ENCODE measurements at regions not wholly inside any gene's neighbourhood (a gene's known extent, or its start where the extent isn't known, plus 50 kb on each side); places are given as distances from the start of the nearest gene placed in this dataset.

DNA sequence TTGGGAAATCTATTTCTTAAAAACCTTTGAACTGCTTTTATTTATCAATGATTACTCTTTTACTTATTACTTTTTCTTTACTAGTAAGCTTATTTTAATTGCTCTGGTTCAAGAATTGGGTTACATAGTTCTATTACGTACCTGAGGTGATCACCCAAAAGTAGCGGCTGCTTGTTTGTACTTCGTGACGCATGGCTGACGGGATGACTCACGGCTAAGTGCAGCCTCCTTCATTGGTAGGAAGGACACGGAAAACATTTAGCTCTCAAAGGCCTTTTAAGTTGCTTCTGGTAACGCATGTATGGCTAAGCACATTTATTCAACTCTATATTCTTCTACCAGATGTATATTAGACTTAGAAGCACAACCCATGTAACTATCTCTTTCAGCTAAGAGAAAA, 285.8 kb upstream of the SP4 start:
- H3K9me3 ChIP-seq (ENCODE audit: control insufficient read depth in 2 of 2, low read length in 2 of 2) = no peaks in the 10 kb centered on the region

DNA sequence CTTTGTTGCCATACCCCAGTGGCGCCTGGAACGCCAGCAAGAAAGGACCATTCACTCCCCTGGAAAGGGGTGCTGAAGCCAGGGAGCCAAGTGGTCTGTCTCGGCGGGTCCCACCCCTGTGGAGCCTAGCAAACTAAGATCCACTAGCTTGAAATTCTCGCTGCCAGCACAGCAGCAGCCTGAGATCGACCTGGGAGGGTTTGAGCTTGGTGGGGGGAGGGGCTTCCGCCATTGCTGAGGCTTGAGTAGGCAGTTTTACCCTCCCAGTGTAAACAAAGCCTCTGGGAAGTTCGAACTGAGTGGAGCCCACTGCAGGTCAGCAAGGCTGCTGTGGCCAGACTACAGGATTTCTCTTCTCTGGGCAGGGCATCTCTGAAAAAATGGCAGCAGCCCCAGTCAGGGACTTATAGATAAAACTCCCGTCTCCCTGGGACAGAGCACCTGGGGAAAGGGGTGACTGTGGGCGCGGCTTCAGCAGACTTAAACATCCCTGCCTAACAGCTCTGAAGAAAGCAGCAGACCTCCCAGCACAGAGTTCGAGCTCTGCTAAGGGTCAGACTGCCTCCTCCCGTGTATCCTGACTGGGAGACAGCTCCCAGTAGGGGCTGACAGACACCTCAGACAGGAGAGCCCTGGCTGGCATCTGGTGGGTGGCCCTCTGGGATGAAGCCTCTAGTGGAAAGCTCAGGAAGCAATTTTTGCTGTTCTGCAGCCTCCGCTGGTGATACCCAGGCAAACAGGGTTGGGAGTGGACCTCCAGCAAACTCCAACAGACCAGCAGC, 281.1 kb upstream of the SP4 start:
- Histone ChIP-seq H3K36me3 (ENCODE audit: control insufficient read depth in 2 of 2, insufficient read depth in 2 of 2, low read length in 2 of 2) (no peaks in the 10 kb centered on the region), H3K9me3 (ENCODE audit: control insufficient read depth in 2 of 2, low read length in 2 of 2) (no peaks in the 10 kb centered on the region), H3K4me3 (ENCODE audit: low read length in 2 of 2) (no peak overlapping the region), H3K4me1 (ENCODE audit: control insufficient read depth, insufficient read depth, low read length) (no peaks in the 10 kb centered on the region), H3K27me3 (ENCODE audit: control insufficient read depth in 1 of 2, insufficient read depth in 2 of 2, low read length in 2 of 2) (peaks cover 0 to 4% of the 10 kb centered on the region in 2 donors), H3K27ac (ENCODE audit: low read length) (no peak overlapping the region), H3K9ac (ENCODE audit: low read length in 2 of 2) (no peak overlapping the region)

More for the DNA sequence above, 285.8 kb upstream of the SP4 start:
- H3K9ac ChIP-seq (ENCODE audit: low read length in 2 of 2) = no peak overlapping the region
- H3K36me3 ChIP-seq (ENCODE audit: control insufficient read depth in 2 of 2, insufficient read depth in 2 of 2, low read length in 2 of 2) = no peaks in the 10 kb centered on the region
- peaks cover 0 to 5% of the 10 kb centered on the region in 2 donors for H3K27me3 ChIP-seq (ENCODE audit: control insufficient read depth in 1 of 2, insufficient read depth in 2 of 2, low read length in 2 of 2)
- no peak overlapping the region for H3K27ac ChIP-seq (ENCODE audit: low read length)
- H3K4me3 ChIP-seq (ENCODE audit: low read length in 2 of 2) = no peak overlapping the region
- H3K4me1 ChIP-seq (ENCODE audit: control insufficient read depth, insufficient read depth, low read length) = no peaks in the 10 kb centered on the region

DNA sequence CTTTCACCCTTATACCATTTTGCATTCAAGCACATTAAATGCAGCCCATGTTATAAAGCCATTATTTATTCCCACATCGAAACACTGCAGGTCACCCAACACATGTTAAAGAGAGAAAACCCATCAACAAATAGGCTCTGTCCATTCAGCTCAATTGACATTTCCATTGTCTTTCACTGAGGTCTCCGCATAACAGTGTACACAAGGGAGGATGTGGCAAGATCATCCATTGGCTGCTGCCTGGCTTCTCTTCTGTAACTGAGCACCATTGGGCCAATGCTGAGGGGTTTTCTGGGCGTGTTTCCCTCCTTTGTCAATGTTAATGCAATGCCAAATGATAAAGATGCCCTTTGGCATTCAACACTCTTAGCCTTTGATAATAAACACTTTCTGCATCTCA, 278.1 kb upstream of the SP4 start:
- Histone ChIP-seq H3K9ac (ENCODE audit: low read length in 2 of 2) (no peak overlapping the region), H3K36me3 (ENCODE audit: control insufficient read depth in 2 of 2, insufficient read depth in 2 of 2, low read length in 2 of 2) (no peaks in the 10 kb centered on the region), H3K9me3 (ENCODE audit: control insufficient read depth in 2 of 2, low read length in 2 of 2) (no peaks in the 10 kb centered on the region), H3K4me1 (ENCODE audit: control insufficient read depth, insufficient read depth, low read length) (no peaks in the 10 kb centered on the region), H3K27me3 (ENCODE audit: control insufficient read depth in 1 of 2, insufficient read depth in 2 of 2, low read length in 2 of 2) (peaks cover 0 to 4% of the 10 kb centered on the region in 2 donors), H3K4me3 (ENCODE audit: low read length in 2 of 2) (no peak overlapping the region), H3K27ac (ENCODE audit: low read length) (no peak overlapping the region)

DNA sequence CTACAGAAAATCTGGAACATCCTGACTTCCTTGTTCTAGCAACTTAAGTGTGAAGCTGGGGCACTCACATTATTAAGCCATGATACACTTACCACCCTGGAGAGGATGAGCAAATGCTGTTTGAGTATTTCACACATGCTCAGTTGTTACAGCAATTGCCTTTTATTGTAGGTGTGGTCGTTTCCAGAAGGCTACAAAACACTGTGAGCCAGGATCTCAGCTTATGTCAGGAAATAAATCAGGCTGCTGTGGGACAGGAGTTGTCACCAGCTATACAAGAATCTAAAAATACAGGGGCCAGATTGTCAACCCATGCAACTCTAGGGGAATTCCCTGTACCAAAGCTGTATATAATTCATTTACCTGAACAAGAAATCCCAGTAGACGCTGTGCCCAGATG, 273.3 kb upstream of the SP4 start:
- Histone ChIP-seq H3K4me1 (ENCODE audit: control insufficient read depth, insufficient read depth, low read length) (no peaks in the 10 kb centered on the region), H3K27me3 (ENCODE audit: control insufficient read depth in 1 of 2, insufficient read depth in 2 of 2, low read length in 2 of 2) (peaks cover 0 to 3% of the 10 kb centered on the region in 2 donors), H3K36me3 (ENCODE audit: control insufficient read depth in 2 of 2, insufficient read depth in 2 of 2, low read length in 2 of 2) (no peaks in the 10 kb centered on the region), H3K4me3 (ENCODE audit: low read length in 2 of 2) (no peak overlapping the region), H3K27ac (ENCODE audit: low read length) (no peak overlapping the region), H3K9ac (ENCODE audit: low read length in 2 of 2) (no peak overlapping the region), H3K9me3 (ENCODE audit: control insufficient read depth in 2 of 2, low read length in 2 of 2) (no peaks in the 10 kb centered on the region)

DNA sequence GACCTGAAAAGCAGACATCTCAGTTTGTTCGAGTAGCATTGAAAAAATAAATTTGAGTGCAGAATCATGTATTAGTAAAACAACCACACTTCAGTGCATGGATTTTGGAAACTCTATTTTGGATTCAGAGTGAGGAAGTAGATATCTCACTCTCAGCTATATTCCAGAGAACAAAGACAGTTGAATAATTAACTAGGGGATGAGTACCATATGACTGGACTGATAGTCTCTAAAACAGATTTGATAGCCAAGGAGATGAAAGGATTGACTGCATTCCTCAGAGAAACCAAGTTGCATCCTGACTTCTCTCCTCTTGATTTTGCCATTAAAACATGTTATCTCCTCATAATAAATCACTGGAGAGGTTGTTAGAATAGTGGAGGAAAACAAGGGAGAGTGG, 268.4 kb upstream of the SP4 start:
- H3K9ac ChIP-seq (ENCODE audit: low read length in 2 of 2) = no peak overlapping the region
- H3K9me3 ChIP-seq (ENCODE audit: control insufficient read depth in 2 of 2, low read length in 2 of 2) = no peaks in the 10 kb centered on the region
- no peaks in the 10 kb centered on the region for H3K36me3 ChIP-seq (ENCODE audit: control insufficient read depth in 2 of 2, insufficient read depth in 2 of 2, low read length in 2 of 2)
- H3K27ac ChIP-seq (ENCODE audit: low read length) = no peak overlapping the region
- H3K4me1 ChIP-seq (ENCODE audit: control insufficient read depth, insufficient read depth, low read length) = no peaks in the 10 kb centered on the region
- H3K4me3 ChIP-seq (ENCODE audit: low read length in 2 of 2) = no peak overlapping the region
- H3K27me3 ChIP-seq (ENCODE audit: control insufficient read depth in 1 of 2, insufficient read depth in 2 of 2, low read length in 2 of 2) = no peaks in the 10 kb centered on the region

DNA sequence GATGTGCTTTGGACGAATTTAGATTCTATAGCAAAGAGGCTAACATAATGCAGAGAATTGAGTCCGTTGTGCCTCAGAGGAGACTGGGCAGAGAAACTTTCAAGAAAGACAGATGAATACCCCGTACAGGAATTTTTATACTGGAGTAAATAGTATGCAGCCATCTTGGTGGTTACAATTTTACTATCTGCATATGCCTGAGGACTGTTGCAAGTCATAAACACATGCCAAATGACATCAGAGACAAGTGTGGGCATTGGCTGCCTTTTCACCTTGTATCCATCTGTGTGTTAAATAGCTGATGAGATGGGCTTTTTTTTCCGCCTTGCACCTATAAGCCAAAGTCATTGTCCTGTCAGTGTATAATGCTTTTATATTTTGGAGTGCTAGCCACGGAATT, 267.5 kb upstream of the SP4 start:
- H3K4me1 ChIP-seq (ENCODE audit: control insufficient read depth, insufficient read depth, low read length) = no peaks in the 10 kb centered on the region

DNA sequence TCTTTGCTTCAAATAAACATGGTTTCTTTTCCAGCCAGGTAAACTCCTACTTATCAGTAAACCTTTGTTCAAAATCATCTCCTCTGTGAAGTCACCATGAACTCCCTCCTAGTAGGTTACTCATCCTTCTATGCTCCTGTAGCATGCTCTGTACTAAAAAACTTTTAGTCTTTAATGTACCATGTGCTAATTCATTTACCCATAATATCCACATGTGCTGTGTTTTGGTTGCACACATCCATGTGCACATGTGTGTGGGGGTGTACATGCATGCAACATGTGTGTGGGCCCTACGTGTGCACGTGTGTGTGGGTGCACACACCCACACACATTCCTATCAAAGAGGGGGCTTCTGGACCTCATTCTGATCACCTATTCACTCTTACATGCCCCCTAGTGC, 259.9 kb upstream of the SP4 start:
- Histone ChIP-seq H3K9ac (ENCODE audit: low read length in 2 of 2) (no peak overlapping the region), H3K4me3 (ENCODE audit: low read length in 2 of 2) (no peak overlapping the region), H3K27me3 (ENCODE audit: control insufficient read depth in 1 of 2, insufficient read depth in 2 of 2, low read length in 2 of 2) (peaks cover 8 to 21% of the 10 kb centered on the region in 2 donors), H3K4me1 (ENCODE audit: control insufficient read depth, insufficient read depth, low read length) (no peaks in the 10 kb centered on the region), H3K36me3 (ENCODE audit: control insufficient read depth in 2 of 2, insufficient read depth in 2 of 2, low read length in 2 of 2) (no peaks in the 10 kb centered on the region), H3K9me3 (ENCODE audit: control insufficient read depth in 2 of 2, low read length in 2 of 2) (no peaks in the 10 kb centered on the region), H3K27ac (ENCODE audit: low read length) (no peak overlapping the region)

More for the DNA sequence above, 267.5 kb upstream of the SP4 start:
- H3K9me3 ChIP-seq (ENCODE audit: control insufficient read depth in 2 of 2, low read length in 2 of 2) = no peaks in the 10 kb centered on the region
- no peak overlapping the region for H3K27ac ChIP-seq (ENCODE audit: low read length)
- H3K9ac ChIP-seq (ENCODE audit: low read length in 2 of 2) = no peak overlapping the region
- H3K36me3 ChIP-seq (ENCODE audit: control insufficient read depth in 2 of 2, insufficient read depth in 2 of 2, low read length in 2 of 2) = no peaks in the 10 kb centered on the region
- no peaks in the 10 kb centered on the region for H3K27me3 ChIP-seq (ENCODE audit: control insufficient read depth in 1 of 2, insufficient read depth in 2 of 2, low read length in 2 of 2)
- H3K4me3 ChIP-seq (ENCODE audit: low read length in 2 of 2) = no peak overlapping the region

DNA sequence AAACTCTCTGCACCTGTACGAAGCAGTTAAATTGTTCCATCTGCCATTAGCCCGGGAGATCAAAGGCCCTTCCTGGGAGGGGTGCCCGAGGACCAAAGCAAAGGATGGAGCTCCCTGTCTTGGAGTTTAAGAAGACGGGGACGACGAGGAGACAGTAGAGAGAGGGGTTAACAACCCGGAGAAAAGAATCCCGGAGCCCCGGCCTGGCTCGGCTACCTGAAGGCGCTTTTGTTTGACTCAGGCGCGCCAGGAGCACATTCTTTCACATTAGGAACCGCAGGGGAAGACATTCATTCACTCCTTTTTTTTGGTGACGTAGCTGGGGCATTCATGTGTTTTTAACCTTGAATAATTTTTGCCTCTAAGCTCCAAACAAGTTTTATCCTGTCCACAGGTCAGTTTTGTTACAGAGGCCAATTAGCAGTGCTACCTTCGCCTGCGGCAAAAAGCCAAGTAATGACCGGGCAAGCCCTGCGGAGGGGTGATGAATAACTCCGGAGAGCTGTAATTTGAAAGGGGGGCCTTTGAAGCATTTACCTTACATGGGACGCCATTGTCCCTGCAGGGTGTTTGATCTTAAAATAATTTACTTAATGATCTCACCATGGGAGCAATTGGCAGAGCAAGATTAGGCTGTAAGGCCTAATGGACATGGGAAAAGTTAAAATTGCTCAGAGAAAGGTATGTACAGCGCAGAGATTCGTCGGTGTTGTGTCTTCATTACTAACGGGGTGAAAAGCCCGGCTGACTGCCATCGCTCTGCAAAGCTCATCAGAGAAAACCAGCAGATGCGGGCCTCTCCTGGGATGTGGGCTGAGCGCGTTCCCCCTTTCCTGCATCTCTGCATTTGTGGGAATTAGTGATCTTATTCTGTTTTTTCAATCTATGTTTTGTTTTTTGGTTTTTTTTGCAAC, 258.0 kb upstream of the SP4 start:
- Histone ChIP-seq H3K36me3 (ENCODE audit: control insufficient read depth in 2 of 2, insufficient read depth in 2 of 2, low read length in 2 of 2) (no peaks in the 10 kb centered on the region), H3K27me3 (ENCODE audit: control insufficient read depth in 1 of 2, insufficient read depth in 2 of 2, low read length in 2 of 2) (peaks cover 8 to 21% of the 10 kb centered on the region in 2 donors), H3K4me1 (ENCODE audit: control insufficient read depth, insufficient read depth, low read length) (no peaks in the 10 kb centered on the region), H3K27ac (ENCODE audit: low read length) (no peak overlapping the region), H3K9me3 (ENCODE audit: control insufficient read depth in 2 of 2, low read length in 2 of 2) (no peaks in the 10 kb centered on the region), H3K9ac (ENCODE audit: low read length in 2 of 2) (no peak overlapping the region), H3K4me3 (ENCODE audit: low read length in 2 of 2) (no peak overlapping the region)

DNA sequence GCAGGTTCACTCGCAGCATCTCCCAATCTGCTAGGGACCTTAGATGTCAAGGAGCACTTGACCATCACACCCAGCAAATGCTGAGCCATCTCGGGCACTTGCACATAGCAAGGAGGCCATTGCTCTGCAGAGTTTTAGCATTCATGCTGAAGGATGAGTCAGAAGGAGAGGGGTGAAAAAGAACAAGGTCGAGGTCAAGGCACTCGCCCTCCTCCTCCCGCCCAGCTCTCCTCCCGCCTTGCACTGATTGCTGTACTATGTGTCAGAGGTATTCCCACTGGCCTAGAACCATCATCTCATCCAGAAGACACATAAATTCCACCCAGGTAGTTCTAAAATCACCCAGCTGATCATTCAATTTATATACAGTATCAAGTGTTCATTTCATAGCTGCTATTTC, 255.1 kb upstream of the SP4 start:
- H3K36me3 ChIP-seq (ENCODE audit: control insufficient read depth in 2 of 2, insufficient read depth in 2 of 2, low read length in 2 of 2) = no peaks in the 10 kb centered on the region
- H3K4me1 ChIP-seq (ENCODE audit: control insufficient read depth, insufficient read depth, low read length) = no peaks in the 10 kb centered on the region
- no peak overlapping the region for H3K4me3 ChIP-seq (ENCODE audit: low read length in 2 of 2)
- H3K27me3 ChIP-seq (ENCODE audit: control insufficient read depth in 1 of 2, insufficient read depth in 2 of 2, low read length in 2 of 2) = peaks cover 8 to 24% of the 10 kb centered on the region in 2 donors
- no peak overlapping the region for H3K9ac ChIP-seq (ENCODE audit: low read length in 2 of 2)
- H3K9me3 ChIP-seq (ENCODE audit: control insufficient read depth in 2 of 2, low read length in 2 of 2) = no peaks in the 10 kb centered on the region
- H3K27ac ChIP-seq (ENCODE audit: low read length) = no peak overlapping the region

DNA sequence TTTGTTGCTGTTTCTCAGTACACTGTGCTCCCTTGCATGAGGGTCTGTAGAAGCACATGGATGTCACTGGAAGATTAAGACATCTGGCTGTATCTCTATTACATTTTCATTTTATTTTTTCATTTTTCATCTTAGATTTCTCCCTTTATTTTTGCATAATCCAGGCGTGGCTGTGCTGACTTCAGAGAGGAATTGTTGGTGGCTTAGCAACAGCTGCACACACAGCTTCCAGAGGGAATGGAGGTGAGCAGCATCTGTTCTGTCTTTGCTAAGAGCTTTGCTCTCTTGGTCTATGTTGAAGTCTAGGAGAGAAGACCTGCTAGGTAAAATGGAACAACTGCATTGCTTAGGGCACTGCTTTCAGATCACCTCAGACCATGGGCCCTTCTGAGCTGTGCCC, 254.4 kb upstream of the SP4 start:
- Histone ChIP-seq H3K4me1 (ENCODE audit: control insufficient read depth, insufficient read depth, low read length) (no peaks in the 10 kb centered on the region), H3K4me3 (ENCODE audit: low read length in 2 of 2) (no peak overlapping the region), H3K36me3 (ENCODE audit: control insufficient read depth in 2 of 2, insufficient read depth in 2 of 2, low read length in 2 of 2) (no peaks in the 10 kb centered on the region), H3K9me3 (ENCODE audit: control insufficient read depth in 2 of 2, low read length in 2 of 2) (no peaks in the 10 kb centered on the region), H3K27ac (ENCODE audit: low read length) (no peak overlapping the region), H3K27me3 (ENCODE audit: control insufficient read depth in 1 of 2, insufficient read depth in 2 of 2, low read length in 2 of 2) (peaks cover 8 to 20% of the 10 kb centered on the region in 2 donors), H3K9ac (ENCODE audit: low read length in 2 of 2) (no peak overlapping the region)

DNA sequence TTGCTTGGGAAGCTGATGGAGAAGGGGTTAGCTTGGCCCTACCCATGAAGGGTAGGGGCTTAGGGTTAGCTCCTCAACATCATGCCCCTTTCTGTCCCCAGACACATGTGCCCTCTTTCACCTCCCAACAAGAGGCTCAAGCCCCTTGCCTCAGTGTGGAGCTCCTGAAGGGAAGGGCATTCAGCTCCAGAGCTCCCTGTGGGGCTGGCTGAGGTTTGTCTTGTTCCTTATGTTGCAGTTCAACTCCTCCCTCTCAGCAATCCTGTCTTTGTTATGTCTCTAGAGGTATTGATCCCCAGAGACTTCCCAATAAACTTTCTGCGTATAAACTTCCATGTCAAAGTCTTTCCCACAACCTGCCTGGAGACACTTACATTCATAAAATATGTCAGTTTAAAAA, 252.2 kb upstream of the SP4 start:
- no peaks in the 10 kb centered on the region for H3K9me3 ChIP-seq (ENCODE audit: control insufficient read depth in 2 of 2, low read length in 2 of 2)
- H3K36me3 ChIP-seq (ENCODE audit: control insufficient read depth in 2 of 2, insufficient read depth in 2 of 2, low read length in 2 of 2) = no peaks in the 10 kb centered on the region
- no peak overlapping the region for H3K27ac ChIP-seq (ENCODE audit: low read length)
- no peaks in the 10 kb centered on the region for H3K4me1 ChIP-seq (ENCODE audit: control insufficient read depth, insufficient read depth, low read length)
- no peak overlapping the region for H3K9ac ChIP-seq (ENCODE audit: low read length in 2 of 2)
- H3K4me3 ChIP-seq (ENCODE audit: low read length in 2 of 2) = no peak overlapping the region
- peaks cover 0 to 5% of the 10 kb centered on the region in 2 donors for H3K27me3 ChIP-seq (ENCODE audit: control insufficient read depth in 1 of 2, insufficient read depth in 2 of 2, low read length in 2 of 2)

All from stomach smooth muscle (tissue), 2 donors.